EH (cell line): ENCODE measurements at regions not wholly inside any gene's neighbourhood (a gene's known extent, or its start where the extent isn't known, plus 50 kb on each side); places are given as distances from the start of the nearest gene placed in this dataset.
A peak's percentile ranks its signal among the peaks of the same experiment; 100 is the strongest.

Experiments used
- DNase-seq: peaks from one replicate; pipeline ENCODE4 v3.0.0-alpha.2; 2015; ENCODE audit warnings: low read depth

DNA sequence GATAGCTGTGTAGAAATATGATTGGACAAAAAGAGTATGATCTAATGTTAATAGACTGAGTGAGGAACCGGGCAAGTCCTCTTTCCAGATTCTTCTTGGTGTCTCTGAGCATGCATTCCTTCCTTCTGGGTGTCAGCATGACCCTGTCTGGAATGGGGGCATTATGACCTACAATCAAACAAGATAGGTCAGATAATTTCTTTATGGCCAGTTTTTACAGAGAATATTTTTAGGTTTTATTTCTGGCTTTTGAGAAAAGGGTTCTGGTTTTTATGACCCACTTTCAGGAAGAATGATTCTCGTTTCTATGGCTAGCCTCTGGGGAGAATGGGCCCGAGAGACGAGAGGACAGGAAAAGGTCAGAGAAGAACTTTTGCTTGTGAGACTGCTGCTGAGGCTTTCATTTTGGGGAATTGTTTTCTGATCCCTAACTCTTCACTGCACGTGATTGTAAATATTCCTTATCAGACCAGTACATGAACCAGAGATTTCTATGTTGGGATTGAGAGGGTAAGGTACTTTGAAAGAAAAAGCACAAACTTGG is 383.8 kb downstream of the AASDHPPT start:
- no peak for DNase-seq

- peak; percentile 66 for DNase-seq
Observed at GRCh38 chr11:106461839-106462545, 384.5 kb downstream of the AASDHPPT start.

GRCh38 chr11:106463154-106463553 is 385.7 kb downstream of the AASDHPPT start:
- no peak for DNase-seq

- peak; percentile 51 for DNase-seq
Observed at GRCh38 chr11:106463796-106464201, 386.3 kb downstream of the AASDHPPT start.

DNA sequence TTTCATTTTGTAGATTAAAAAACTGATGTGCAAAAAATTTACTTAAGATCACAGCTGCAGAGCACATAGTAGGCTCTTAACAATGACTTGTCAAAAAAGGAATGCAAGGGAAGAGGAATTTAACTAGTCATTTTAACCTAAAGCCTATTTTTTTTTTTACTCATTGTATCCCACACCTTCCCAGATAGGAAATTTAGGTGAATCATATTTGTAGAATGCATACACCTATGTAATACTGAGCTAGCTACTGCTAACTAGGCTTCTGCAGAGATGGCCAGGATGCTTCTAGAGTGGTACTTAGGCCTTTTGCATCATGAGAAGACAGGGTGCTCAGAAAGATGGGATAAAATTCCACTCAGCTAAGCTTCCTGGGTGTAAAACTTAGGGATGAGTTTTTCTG is 387.3 kb downstream of the AASDHPPT start:
- DNase-seq: no peak

DNA sequence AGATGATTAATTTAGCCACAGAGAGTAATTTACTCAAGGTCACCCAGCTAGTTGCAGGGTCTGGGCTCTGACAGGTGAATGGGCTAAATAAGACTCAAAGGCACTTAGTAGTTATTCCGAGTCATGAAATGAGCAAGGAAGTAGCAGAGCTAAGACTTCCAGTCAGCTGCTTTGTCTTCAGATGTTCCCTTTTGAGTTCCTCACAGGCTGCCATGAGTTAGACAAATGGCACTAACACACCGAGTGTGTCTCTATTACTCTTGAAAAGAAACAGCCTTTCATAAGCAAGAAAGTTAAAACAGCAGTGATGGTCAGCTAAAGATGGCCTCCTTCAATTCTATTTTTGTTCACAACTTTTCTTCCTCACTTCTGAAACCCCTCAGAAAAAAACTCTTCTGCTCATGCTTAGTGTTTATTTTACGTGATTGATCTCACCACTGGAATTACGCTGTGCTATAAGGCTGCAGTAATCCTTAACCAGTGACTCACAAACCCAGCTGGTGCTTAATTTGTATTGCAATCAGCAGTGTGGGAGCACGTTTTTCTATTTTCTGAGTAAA is 389.1 kb downstream of the AASDHPPT start:
- DNase-seq: peak; percentile 80

DNA sequence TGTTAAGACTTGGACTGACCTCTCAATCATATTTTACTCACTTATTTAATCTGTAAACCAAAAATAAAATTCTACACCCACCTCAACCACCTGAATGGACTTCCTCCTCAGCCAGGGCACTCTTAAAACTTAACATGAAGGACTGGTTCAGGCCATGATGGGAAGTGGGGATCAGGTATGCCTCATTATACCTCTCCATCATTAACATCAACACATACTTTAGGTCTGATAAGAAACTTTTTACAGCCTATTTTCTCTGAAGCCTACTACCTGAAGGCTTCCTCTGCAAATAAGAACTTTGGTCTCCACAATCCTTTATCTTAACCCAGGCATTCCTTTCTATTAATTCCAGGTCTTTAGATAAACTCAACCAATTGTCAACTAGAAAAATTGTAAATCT is 390.0 kb downstream of the AASDHPPT start:
- no peak for DNase-seq

GRCh38 chr11:106468086-106468485 is 390.6 kb downstream of the AASDHPPT start:
- DNase-seq: peak; percentile 70

GRCh38 chr11:106468531-106468930 is 391.1 kb downstream of the AASDHPPT start:
- DNase-seq: no peak

GRCh38 chr11:106470230-106470629 is 392.8 kb downstream of the AASDHPPT start:
- DNase-seq: no peak

DNA sequence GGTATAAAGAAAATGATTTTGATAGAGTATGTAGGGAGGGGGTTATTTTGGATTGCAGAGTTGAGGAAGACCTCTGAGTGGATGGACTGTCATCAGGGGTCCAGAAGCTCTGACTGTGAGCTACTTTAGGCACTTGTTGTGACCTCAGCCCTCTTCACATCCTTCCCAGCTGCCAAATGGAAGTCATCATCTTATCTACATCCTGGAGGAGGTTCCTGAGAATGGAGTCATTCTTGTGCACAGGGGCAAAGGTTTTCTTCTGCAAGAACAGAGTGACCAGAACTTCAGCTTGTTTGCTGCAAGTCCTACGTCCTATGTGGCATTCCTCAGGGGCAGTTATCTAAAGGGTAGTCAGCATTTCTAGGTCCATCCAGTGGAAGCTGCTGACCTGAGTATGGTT is 393.8 kb downstream of the AASDHPPT start:
- DNase-seq: no peak

DNA sequence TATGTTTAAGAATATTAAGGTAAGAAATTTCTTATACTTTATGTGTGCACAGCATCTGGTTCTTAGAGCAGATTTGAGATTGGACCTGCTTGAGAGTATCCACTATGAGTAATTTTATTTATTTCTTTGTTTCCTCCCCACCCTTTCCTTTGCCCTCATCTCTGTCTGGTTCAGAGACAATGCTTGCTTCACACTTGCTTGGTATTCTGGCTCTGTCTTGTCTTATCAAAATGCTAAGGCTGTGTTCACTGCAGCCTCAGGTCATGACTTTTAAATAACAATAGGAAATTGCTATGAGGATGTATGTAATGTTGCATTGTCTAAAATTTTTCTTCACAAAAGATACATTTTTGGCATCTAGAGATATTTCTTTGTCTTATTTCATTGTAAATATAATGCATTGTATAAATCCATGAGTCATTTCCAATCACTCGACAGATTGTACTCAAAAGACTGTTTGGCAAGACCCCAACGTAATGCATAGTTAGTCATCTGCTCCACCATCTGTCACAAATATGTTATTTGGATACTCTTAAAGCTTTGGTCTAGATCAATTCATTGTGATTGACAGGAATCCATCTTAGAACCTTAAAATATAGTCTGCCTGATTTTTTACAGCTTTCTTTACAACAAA is 395.7 kb downstream of the AASDHPPT start:
- DNase-seq: no peak

- DNase-seq: no peak
Observed at GRCh38 chr11:106474274-106474673, 396.8 kb downstream of the AASDHPPT start.

GRCh38 chr11:106475181-106475580 is 397.7 kb downstream of the AASDHPPT start:
- DNase-seq: no peak

GRCh38 chr11:106477776-106478175 is 400.3 kb downstream of the AASDHPPT start:
- DNase-seq: no peak

- DNase-seq: no peak
Observed at GRCh38 chr11:106479646-106480045, 402.2 kb downstream of the AASDHPPT start.

- DNase-seq: no peak
Observed at GRCh38 chr11:106480581-106481190, 403.2 kb downstream of the AASDHPPT start.

GRCh38 chr11:106482917-106483785 is 405.7 kb downstream of the AASDHPPT start:
- peak; percentile 25 for DNase-seq

DNA sequence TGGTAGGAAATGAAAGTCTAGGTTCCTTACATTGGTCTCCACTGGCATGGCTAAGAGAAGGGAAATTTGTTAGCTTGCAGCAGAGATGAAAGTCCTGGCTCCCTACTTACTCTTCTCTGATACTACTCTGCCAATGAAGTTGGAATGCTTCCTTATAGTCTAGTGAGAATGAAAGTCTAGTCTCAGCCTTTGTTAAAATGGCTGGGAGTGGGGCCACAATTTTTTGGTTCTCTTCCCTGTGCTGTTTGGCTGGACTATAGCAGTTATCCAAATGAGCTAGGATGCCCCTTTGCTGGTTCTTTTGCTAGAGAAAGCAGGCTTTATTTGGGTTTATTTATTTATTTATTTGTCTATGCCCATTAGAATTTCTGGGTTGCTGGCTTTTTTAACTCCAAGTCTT is 414.3 kb downstream of the AASDHPPT start:
- no peak for DNase-seq

DNA sequence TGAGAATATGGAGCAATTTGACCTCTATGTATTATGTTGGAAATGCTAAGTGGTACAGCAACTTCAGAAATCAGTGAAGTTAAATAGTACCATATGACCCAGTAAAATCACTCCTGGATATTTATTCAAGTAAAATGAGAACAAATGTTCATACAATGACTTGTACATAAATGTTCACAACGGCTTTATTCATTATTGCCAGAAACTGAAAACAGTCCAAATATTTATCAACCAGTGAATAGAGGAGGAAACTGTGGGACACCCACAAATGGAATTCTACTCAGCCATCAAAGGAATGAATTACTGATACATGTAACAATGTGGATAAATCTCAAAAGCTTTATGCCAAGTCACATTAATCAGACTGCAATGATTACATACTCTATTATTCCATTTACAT is 416.3 kb downstream of the AASDHPPT start:
- DNase-seq: no peak

- DNase-seq: no peak
Observed at GRCh38 chr11:106495046-106495445, 417.6 kb downstream of the AASDHPPT start.

- DNase-seq: no peak
Observed at GRCh38 chr11:106496677-106497076, 419.2 kb downstream of the AASDHPPT start.
